H7 (cell line): ENCODE measurements at regions not wholly inside any gene's neighbourhood (a gene's known extent, or its start where the extent isn't known, plus 50 kb on each side); places are given as distances from the start of the nearest gene placed in this dataset.

Experiments used
- DNase-seq: peaks from one replicate; pipeline ENCODE4 v3.0.0; 2012
- H3K27me3 ChIP-seq: 2 replicates; pipeline ENCODE4 v1.6.0; 2011; ENCODE audit warnings: mild to moderate bottlenecking, low read length; ENCODE audit not compliant: control insufficient read depth, insufficient read depth
- H3K36me3 ChIP-seq: replicated peaks from 2 replicates; pipeline ENCODE4 v1.5.1; 2011; ENCODE audit warnings: low read length; ENCODE audit not compliant: control insufficient read depth, insufficient read depth
- H3K4me3 ChIP-seq: 2 replicates; pipeline ENCODE4 v1.5.1; 2011; ENCODE audit warnings: low read depth, mild to moderate bottlenecking, control low read depth, low read length, moderate library complexity; ENCODE audit not compliant: insufficient read depth

DNA sequence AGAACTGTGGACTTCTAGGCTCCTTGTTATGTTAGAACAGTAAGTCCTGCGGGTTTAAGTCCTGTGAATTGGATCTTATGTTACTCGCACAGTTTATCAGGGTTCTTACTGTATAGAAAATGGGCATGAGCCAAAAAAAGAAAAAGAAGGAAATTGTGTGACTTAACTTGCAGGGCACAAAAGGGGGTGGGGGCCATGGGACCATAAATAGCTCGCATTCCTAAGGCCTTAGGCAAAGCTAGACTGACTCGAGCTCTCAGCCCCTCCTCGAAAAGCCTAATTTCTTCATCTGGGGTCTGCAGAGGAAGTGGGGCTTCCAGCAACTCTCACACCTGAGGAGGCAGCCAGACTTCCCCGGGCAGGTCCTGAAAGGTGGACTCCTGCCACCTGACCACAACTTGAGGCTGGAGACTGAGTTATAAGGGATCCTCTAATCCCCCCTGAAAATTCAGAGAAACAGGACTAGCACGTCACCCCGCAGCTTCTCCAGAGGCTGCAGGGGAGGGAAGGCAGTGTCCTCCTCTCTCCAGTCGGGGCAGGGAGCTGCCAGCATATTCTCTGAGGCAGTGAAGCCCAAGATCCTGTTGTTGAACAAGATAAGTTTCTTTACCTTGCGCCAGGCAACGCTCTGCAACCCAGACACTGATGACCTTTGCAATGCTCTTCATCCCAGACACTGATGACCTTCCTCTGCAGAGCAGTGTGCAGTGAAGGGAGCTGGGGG lies 280.5 kb downstream of the PCNX1 start:
- Histone ChIP-seq H3K4me3 (no peak overlapping the region), H3K36me3 (no peaks in the 10 kb centered on the region), H3K27me3 (peaks cover 1% of the 10 kb centered on the region; the same call in 1 of the 2 replicates)
- DNase-seq: no peak

DNA sequence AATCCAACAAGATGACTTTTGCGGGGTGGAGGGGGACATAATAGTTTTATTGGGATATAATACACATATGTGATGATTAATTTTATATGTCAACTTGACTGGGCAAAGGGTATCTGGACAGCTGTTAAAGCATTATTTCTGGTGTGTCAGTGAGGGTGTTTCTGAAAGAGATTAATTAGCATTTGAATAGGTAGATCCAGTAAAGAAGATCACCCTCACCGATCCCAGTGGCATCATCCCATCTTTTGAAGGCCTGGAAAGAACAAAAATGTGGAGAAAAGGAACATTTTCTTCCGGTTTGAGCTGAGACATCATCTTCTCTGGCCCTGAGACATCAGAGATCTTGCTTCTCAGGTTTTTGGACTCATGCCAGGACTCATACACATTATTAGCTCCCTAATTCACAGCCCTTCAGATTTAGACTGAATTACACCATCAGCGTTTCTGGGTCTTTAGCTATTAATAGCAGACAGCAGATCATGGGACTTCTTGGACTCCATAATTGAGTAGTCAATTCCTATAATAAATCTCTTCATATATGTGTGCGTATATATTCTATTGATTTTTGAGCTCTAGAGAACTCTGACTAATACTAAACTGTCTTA lies 283.6 kb downstream of the PCNX1 start:
- DNase-seq: no peak
- Histone ChIP-seq H3K36me3 (no peaks in the 10 kb centered on the region), H3K4me3 (no peak overlapping the region)

GRCh38 chr14:71193663-71194062 lies 286.4 kb downstream of the PCNX1 start:
- DNase-seq: no peak
- no peak overlapping the region for H3K4me3 ChIP-seq

More for the DNA sequence above, 283.6 kb downstream of the PCNX1 start:
- peaks cover 5% of the 10 kb centered on the region; the same call in 1 of the 2 replicates for H3K27me3 ChIP-seq

DNA sequence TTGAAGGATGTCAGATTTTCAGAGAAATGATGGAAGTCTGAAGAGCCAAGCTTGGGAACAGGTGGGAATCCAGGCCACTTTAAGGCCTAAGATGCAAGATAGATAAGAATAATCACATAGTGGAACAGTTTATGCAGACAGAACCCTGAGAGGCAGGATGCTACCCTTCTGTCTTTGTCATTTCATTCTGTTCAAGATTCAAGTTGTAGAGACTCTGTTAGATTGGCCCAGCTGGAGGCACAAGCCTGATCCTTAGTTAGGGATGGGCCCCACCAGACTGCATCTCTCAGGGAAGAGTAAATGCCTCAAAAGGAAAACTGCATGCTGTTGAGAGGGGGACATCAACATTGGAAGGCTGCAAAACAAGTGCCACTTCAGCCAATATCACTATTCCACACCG lies 287.0 kb downstream of the PCNX1 start:
- Histone ChIP-seq H3K27me3 (peaks cover 5% of the 10 kb centered on the region; the same call in 1 of the 2 replicates), H3K36me3 (no peaks in the 10 kb centered on the region), H3K4me3 (no peak overlapping the region)
- DNase-seq: no peak

More at GRCh38 chr14:71193663-71194062, 286.4 kb downstream of the PCNX1 start:
- H3K27me3 ChIP-seq: peaks cover 5% of the 10 kb centered on the region; the same call in 1 of the 2 replicates
- H3K36me3 ChIP-seq: no peaks in the 10 kb centered on the region

- DNase-seq: no peak
- Histone ChIP-seq H3K4me3 (no peak overlapping the region), H3K27me3 (peaks cover 5% of the 10 kb centered on the region; the same call in 1 of the 2 replicates)
Observed at GRCh38 chr14:71196921-71197320, 289.7 kb downstream of the PCNX1 start.

GRCh38 chr14:71198687-71199086 lies 291.4 kb downstream of the PCNX1 start:
- H3K36me3 ChIP-seq: no peaks in the 10 kb centered on the region

More at GRCh38 chr14:71196921-71197320, 289.7 kb downstream of the PCNX1 start:
- no peaks in the 10 kb centered on the region for H3K36me3 ChIP-seq

DNA sequence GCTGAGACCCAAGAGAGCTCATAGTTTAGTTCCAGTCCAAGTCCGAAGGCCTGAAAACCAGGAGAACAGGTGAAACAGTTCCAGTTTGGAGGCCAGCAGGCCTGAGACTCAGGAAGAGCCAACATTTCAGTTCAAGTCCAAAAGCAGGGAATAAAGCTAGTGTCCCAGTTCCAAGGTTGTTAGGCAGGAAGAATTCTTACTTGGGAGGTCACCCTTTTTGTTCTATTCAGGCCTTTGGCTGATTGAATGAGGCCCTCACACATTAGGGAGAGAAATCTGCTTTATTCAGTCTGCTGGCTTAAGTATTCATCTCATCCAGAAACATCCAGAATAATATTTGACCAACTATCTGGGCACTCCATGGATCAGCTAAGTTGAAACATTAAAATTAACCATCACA lies 294.6 kb downstream of the PCNX1 start:
- H3K27me3 ChIP-seq: no peaks in the 10 kb centered on the region
- H3K4me3 ChIP-seq: no peak overlapping the region
- DNase-seq: no peak
- no peaks in the 10 kb centered on the region for H3K36me3 ChIP-seq

More at GRCh38 chr14:71198687-71199086, 291.4 kb downstream of the PCNX1 start:
- H3K4me3 ChIP-seq: no peak overlapping the region
- peaks cover 3% of the 10 kb centered on the region; the same call in 1 of the 2 replicates for H3K27me3 ChIP-seq
- DNase-seq: no peak

DNA sequence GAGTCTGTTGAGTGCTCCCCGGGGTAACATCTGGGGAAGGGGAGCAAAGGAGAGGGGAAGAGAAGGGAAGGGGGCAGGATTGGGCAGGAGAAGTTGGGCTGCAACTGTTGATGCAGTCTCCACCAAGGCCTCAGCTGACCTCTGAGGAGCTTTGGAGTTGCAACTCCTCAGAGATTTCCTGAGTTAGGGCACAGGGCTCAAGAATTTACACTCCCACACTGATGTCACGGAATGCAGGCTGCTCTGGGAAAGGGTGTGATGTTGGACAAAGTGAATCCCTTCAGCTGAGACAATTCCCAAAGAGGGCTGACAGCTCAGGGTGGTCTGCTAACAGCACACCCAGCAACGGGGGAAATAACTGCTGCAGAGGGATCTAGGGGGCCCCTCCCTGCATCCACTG lies 295.6 kb downstream of the PCNX1 start:
- DNase-seq: no peak
- no peak overlapping the region for H3K4me3 ChIP-seq
- H3K36me3 ChIP-seq: no peaks in the 10 kb centered on the region
- no peaks in the 10 kb centered on the region for H3K27me3 ChIP-seq

DNA sequence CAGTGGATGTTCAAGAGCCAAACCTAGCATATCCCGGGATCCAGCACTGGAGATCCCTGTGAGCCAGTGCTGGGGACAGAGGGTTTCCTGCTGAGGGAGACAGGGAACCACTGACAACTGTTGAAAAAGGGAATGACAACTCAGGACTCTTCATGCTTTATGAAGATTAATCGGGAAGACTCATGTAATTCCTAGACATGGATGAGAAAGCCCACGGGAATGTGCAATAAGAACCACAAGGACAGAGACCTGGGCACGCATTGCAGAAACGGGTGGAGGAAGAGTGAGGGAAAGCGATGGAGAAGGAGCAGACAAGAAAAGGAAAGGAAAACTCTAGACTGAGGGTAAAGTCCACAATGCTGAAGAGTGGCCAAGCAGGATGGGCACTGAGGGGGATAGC lies 296.0 kb downstream of the PCNX1 start:
- Histone ChIP-seq H3K27me3 (no peaks in the 10 kb centered on the region), H3K4me3 (no peak overlapping the region), H3K36me3 (no peaks in the 10 kb centered on the region)
- DNase-seq: no peak

GRCh38 chr14:71204231-71204630 lies 297.0 kb downstream of the PCNX1 start:
- Histone ChIP-seq H3K27me3 (no peaks in the 10 kb centered on the region), H3K36me3 (no peaks in the 10 kb centered on the region), H3K4me3 (no peak overlapping the region)
- no peak for DNase-seq

DNA sequence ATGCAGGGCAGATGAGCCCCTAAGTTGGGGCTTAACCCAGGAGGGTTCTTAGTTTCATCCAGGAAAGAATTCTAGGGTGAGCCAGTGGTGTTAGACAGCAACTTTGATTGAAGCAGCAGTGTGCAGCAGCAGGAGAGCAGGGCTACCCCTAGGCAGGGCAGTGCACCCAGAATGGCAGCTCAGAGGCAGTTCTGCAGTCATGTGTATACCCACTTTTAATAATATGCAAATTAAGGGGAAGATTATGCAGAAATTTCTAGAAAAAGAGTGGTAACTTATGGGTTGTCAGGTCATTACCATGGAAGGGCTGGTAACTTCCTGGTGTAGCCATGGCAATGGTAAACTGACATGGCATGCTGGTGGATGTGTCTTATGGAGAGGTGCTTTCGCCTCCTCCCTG lies 297.5 kb downstream of the PCNX1 start:
- DNase-seq: no peak
- no peaks in the 10 kb centered on the region for H3K36me3 ChIP-seq
- H3K27me3 ChIP-seq: no peaks in the 10 kb centered on the region
- H3K4me3 ChIP-seq: no peak overlapping the region

- Histone ChIP-seq H3K4me3 (no peak overlapping the region), H3K27me3 (no peaks in the 10 kb centered on the region; the same call in 1 of the 2 replicates), H3K36me3 (no peaks in the 10 kb centered on the region)
- no peak for DNase-seq
Observed at GRCh38 chr14:71206123-71206522, 298.9 kb downstream of the PCNX1 start.

DNA sequence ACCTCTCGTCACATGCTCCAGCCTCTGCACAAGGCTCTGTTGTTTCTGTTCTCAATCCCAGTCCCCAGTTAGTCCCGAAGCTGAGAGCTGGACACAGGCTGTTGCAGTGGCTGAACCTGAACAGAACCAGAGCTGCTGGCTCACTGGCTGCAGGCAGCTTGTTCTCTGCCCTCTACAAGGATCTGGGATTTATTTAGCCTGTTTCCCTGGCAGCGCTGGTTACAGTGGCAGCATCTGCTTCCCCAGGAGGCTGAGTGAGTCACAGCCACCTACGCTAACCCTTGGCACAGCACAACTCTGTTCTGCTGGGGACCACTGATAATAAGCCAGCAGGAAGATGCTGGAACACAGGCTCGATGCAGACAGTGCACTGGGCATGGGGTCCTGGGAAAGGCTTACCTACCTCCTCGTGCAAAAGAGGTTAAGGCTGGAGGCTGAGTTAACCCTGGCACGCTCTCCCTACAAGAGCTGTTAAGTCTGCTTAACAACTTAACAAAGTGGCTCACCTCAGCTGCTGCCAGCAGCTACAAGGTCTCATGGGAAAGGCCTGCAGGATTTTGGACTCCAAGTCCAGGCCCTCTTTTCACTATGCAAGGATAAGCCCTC lies 299.6 kb downstream of the PCNX1 start:
- H3K36me3 ChIP-seq: no peaks in the 10 kb centered on the region
- H3K4me3 ChIP-seq: no peak overlapping the region
- DNase-seq: no peak
- no peaks in the 10 kb centered on the region; the same call in 1 of the 2 replicates for H3K27me3 ChIP-seq

DNA sequence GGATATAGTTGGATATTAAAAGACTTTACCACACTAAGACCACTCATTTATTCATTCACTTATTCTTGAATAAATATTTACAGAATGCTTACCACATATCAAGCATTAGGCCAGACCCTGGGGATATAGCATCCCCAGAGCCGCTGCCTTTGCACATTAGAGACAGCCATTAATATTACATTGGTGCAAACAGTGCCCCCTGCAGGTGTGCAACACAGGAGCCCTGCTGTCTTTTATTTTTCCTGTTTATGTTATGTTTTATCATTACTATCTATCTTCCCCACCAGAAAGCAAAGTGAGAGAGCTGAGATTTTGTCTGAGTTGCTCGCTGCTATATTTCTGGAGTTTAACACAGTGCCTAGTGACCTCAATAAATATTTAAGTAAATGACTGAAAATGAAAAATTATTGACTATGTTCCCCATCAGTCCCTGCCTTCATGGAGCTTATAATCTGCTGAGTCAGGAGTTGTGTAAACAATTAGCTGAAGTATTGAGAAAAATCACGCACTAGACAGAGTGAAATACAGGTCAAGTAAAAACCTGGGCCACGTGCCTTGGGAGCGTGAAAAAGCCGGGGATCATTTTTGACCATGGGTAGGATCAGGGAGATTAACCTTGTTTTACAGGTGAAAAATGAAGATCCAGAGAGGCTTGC lies 301.6 kb downstream of the PCNX1 start:
- Histone ChIP-seq H3K27me3 (no peaks in the 10 kb centered on the region; the same call in 1 of the 2 replicates), H3K4me3 (no peak overlapping the region), H3K36me3 (no peaks in the 10 kb centered on the region)
- DNase-seq: no peak
